NT2/D1 (cell line): ENCODE measurements at regions not wholly inside any gene's neighbourhood (a gene's known extent, or its start where the extent isn't known, plus 50 kb on each side); places are given as distances from the start of the nearest gene placed in this dataset.

Experiments
- DNase-seq: peaks from one replicate; pipeline ENCODE4 v3.0.0-alpha.2; 2011; ENCODE audit warnings: low read depth, low spot score
- H3K27me3 ChIP-seq: 2 replicates; pipeline ENCODE4 v1.6.0; 2011; ENCODE audit warnings: mild to moderate bottlenecking; ENCODE audit not compliant: insufficient read length, insufficient read depth
- H3K36me3 ChIP-seq: 2 replicates; pipeline ENCODE4 v1.6.1; 2011; ENCODE audit warnings: mild to moderate bottlenecking, low read length, mixed read lengths; ENCODE audit not compliant: insufficient read depth, insufficient read length
- H3K4me1 ChIP-seq: 2 replicates; pipeline ENCODE4 v1.5.1; 2011; ENCODE audit not compliant: insufficient read depth, insufficient read length
- H3K4me3 ChIP-seq: 2 replicates; pipeline ENCODE4 v1.5.1; 2011; ENCODE audit warnings: low read depth; ENCODE audit not compliant: insufficient read length
- H3K9ac ChIP-seq: 2 replicates; pipeline ENCODE4 v1.6.0; 2011; ENCODE audit warnings: low read depth; ENCODE audit not compliant: insufficient read length
- H3K9me3 ChIP-seq: 2 replicates; pipeline ENCODE4 v1.5.1; 2011; ENCODE audit warnings: mild to moderate bottlenecking, low read length; ENCODE audit not compliant: insufficient read depth
- SUZ12 ChIP-seq: IDR thresholded peaks from 2 replicates; pipeline ENCODE4 v1.6.1; 2011; ENCODE audit not compliant: insufficient read length, insufficient read depth; ENCODE audit errors: extremely low read depth
- YY1 ChIP-seq: IDR thresholded peaks from 2 replicates; pipeline ENCODE4 v1.6.1; 2011; ENCODE audit not compliant: insufficient read length, insufficient read depth
- ZNF274 ChIP-seq: IDR thresholded peaks from 2 replicates; pipeline ENCODE4 v1.6.1; 2011; ENCODE audit warnings: mild to moderate bottlenecking, low read depth, low read length

GRCh38 chr2:63729362-63729761 is 112.3 kb upstream of the UGP2 start:
- Histone ChIP-seq H3K36me3 (no peaks in the 10 kb centered on the region), H3K9me3 (no peaks in the 10 kb centered on the region), H3K4me1 (no peaks in the 10 kb centered on the region), H3K27me3 (no peaks in the 10 kb centered on the region), H3K9ac (no peak overlapping the region), H3K4me3 (no peak overlapping the region)
- TF ChIP-seq ZNF274 (no peak), SUZ12 (no peak), YY1 (no peak)
- DNase-seq = no peak

- TF ChIP-seq ZNF274 = no peak
- H3K4me1 ChIP-seq = no peaks in the 10 kb centered on the region
- H3K4me3 ChIP-seq = no peak overlapping the region
- H3K27me3 ChIP-seq = no peaks in the 10 kb centered on the region
- H3K9ac ChIP-seq = no peak overlapping the region
- no peaks in the 10 kb centered on the region for H3K9me3 ChIP-seq
- no peak for DNase-seq
- no peaks in the 10 kb centered on the region for H3K36me3 ChIP-seq
Observed at GRCh38 chr2:63729831-63730230, 111.9 kb upstream of the UGP2 start.

- TF ChIP-seq YY1 (no peak), SUZ12 (no peak), ZNF274 (no peak)
- Histone ChIP-seq H3K4me1 (no peaks in the 10 kb centered on the region), H3K4me3 (no peak overlapping the region), H3K36me3 (no peaks in the 10 kb centered on the region), H3K27me3 (no peaks in the 10 kb centered on the region), H3K9ac (no peak overlapping the region), H3K9me3 (no peaks in the 10 kb centered on the region)
- DNase-seq = no peak
Observed at GRCh38 chr2:63734510-63734909, 107.2 kb upstream of the UGP2 start.

- no peaks in the 10 kb centered on the region for H3K9me3 ChIP-seq
- TF ChIP-seq YY1 (no peak), SUZ12 (no peak), ZNF274 (no peak)
- H3K36me3 ChIP-seq = no peaks in the 10 kb centered on the region
- H3K27me3 ChIP-seq = no peaks in the 10 kb centered on the region
- no peak overlapping the region for H3K9ac ChIP-seq
- DNase-seq = no peak
- no peaks in the 10 kb centered on the region for H3K4me1 ChIP-seq
- H3K4me3 ChIP-seq = no peak overlapping the region
Observed at GRCh38 chr2:63735263-63735662, 106.4 kb upstream of the UGP2 start.

- H3K4me1 ChIP-seq = no peaks in the 10 kb centered on the region
- H3K36me3 ChIP-seq = no peaks in the 10 kb centered on the region
- H3K9ac ChIP-seq = no peak overlapping the region
- H3K27me3 ChIP-seq = no peaks in the 10 kb centered on the region
- TF ChIP-seq SUZ12 (no peak), ZNF274 (no peak), YY1 (no peak)
- no peak for DNase-seq
- no peaks in the 10 kb centered on the region for H3K9me3 ChIP-seq
- H3K4me3 ChIP-seq = no peak overlapping the region
Observed at GRCh38 chr2:63735931-63736330, 105.8 kb upstream of the UGP2 start.

GRCh38 chr2:63736354-63736753 is 105.3 kb upstream of the UGP2 start:
- Histone ChIP-seq H3K4me1 (no peaks in the 10 kb centered on the region), H3K9me3 (no peaks in the 10 kb centered on the region), H3K36me3 (no peaks in the 10 kb centered on the region), H3K9ac (no peak overlapping the region), H3K27me3 (no peaks in the 10 kb centered on the region), H3K4me3 (no peak overlapping the region)
- TF ChIP-seq YY1 = no peak
- TF ChIP-seq SUZ12 = no peak
- TF ChIP-seq ZNF274 = no peak
- DNase-seq = no peak

GRCh38 chr2:63737081-63737751 is 104.5 kb upstream of the UGP2 start:
- H3K27me3 ChIP-seq = no peaks in the 10 kb centered on the region
- no peaks in the 10 kb centered on the region for H3K9me3 ChIP-seq
- TF ChIP-seq YY1 = no peak
- TF ChIP-seq ZNF274 = no peak
- TF ChIP-seq SUZ12 = no peak
- no peaks in the 10 kb centered on the region for H3K4me1 ChIP-seq
- no peak overlapping the region for H3K4me3 ChIP-seq
- no peak for DNase-seq
- no peaks in the 10 kb centered on the region for H3K36me3 ChIP-seq
- no peak overlapping the region for H3K9ac ChIP-seq
